ENCODE measurements at regions not wholly inside any gene's neighbourhood (a gene's known extent, or its start where the extent isn't known, plus 50 kb on each side); places are given as distances from the start of the nearest gene placed in this dataset.
"Not testable (repeated sequence)": the region's sequence is repeated elsewhere in the genome, so short reads cannot be mapped to it uniquely, and the experiment has no call there.

DNA sequence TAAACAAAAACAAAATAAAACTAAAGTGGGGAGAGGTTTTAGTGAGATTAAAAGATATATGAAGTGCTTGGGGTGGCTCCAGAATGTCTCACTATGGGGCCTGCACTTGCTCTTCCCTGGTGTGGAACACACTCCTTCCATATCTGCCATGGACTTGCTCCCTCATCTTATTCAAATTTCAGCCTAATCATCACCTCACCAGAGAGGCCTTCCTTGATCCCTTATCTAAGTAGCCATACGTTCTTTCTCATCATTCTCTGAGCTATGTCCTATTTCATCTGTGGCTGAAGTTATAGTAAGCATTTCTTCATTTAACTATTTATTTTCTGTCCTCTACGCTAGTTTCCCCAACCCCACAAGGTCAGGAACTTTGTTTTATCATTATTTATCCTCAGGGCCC is 511.7 kb downstream of the NTRK3 start:
- Mint-ChIP-seq H3K27ac (no peak overlapping the region), H3K4me3 (no peak overlapping the region), H3K36me3 (no peaks in the 10 kb centered on the region), H3K27me3 (peaks cover 1% of the 10 kb centered on the region), H3K4me1 (ENCODE audit: low read depth) (no peaks in the 10 kb centered on the region), H3K9me3 (no peaks in the 10 kb centered on the region)
- no peak for DNase-seq
- ChIA-PET POLR2A (no interaction called here), CTCF (no interaction called here)
- intact Hi-C loops (cut with micrococcal nuclease): no loop called here

DNA sequence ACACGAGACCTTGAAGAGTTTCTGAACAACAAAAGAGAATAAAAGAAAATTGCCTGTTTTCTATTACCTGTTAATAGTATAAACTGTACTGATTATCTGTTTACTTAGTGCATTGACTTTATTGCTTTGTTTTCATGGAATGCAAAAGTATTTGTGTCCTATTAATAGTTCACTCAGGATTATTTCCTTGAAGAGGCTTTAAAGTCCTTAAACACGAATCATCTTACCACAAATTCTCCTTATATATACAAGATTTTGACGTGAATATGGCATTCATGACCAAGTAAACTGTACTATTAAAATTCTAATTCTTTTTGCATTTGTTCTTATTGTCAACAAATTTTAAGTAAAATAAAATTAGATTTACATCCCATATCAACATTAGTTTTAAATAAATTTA is 513.0 kb downstream of the NTRK3 start:
- H3K27ac Mint-ChIP-seq: no peak overlapping the region
- H3K27me3 Mint-ChIP-seq: peaks cover 1% of the 10 kb centered on the region
- POLR2A ChIA-PET: no interaction called here
- H3K9me3 Mint-ChIP-seq: no peaks in the 10 kb centered on the region
- intact Hi-C loops (cut with micrococcal nuclease): no loop called here
- H3K36me3 Mint-ChIP-seq: no peaks in the 10 kb centered on the region
- H3K4me1 Mint-ChIP-seq (ENCODE audit: low read depth): no peaks in the 10 kb centered on the region
- DNase-seq: no peak
- H3K4me3 Mint-ChIP-seq: no peak overlapping the region
- CTCF ChIA-PET: no interaction called here

DNA sequence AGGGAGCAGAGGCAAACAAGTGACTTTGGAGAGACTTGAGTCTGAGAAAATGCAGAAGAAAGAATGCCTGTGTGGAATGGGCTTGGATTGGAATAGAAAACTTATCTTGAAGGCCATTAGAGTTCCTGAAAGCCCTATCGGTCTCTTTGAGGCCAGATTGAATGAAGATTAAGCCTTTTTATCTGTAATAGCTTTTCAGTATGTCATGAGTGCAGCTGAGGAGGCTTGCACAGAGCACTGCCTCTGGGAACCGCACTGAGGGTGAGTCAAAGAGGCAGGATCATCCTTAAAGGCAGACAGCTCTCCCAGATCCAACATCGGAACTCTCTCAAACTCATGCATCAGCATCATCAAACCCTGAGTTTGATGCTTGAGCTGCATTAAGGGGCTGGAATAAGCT is 515.2 kb downstream of the NTRK3 start:
- ChIA-PET CTCF (no interaction called here), POLR2A (no interaction called here)
- Mint-ChIP-seq H3K27ac (no peak overlapping the region), H3K4me1 (ENCODE audit: low read depth) (peaks cover 9% of the 10 kb centered on the region), H3K27me3 (peaks cover 1% of the 10 kb centered on the region), H3K4me3 (no peak overlapping the region), H3K9me3 (peaks cover 3% of the 10 kb centered on the region), H3K36me3 (no peaks in the 10 kb centered on the region)
- intact Hi-C loops (cut with micrococcal nuclease): no loop called here
- DNase-seq: no peak

DNA sequence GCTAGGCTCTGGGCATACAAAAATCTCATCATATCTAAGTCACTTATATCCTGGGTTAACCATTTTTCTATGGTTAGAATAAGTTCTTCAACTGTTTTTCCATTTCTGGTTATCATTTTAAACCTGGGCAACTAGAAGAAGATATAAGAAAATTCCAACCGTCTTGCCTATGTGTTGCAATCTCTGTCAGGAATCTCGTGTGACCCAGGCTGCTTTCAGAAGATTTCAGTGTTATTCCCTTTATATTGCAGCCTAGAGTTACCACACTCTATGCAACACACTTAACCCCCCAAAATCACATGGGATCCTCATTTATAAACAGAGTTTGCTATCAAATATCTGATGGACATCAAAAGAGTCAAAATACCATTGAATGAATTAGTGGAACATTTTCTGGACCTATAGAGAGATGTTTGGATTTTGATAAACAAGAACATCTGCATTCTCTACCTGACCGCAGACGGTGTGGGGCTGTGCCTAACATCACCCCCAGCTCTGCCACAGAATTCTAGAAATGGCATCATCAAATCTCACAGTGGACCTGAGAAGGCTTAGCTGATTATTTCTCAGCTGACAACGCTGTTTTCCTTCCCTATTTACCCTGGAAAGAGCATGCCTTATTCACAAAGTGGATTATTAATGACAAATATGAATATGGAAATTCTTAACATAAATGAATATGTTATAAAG is 515.7 kb downstream of the NTRK3 start:
- intact Hi-C loops (cut with micrococcal nuclease): no loop called here
- POLR2A ChIA-PET: no interaction called here
- Mint-ChIP-seq H3K27me3 (peaks cover 1% of the 10 kb centered on the region), H3K4me3 (no peak overlapping the region), H3K9me3 (peaks cover 3% of the 10 kb centered on the region), H3K27ac (no peak overlapping the region), H3K36me3 (no peaks in the 10 kb centered on the region), H3K4me1 (ENCODE audit: low read depth) (peaks cover 15% of the 10 kb centered on the region)
- CTCF ChIA-PET: no interaction called here
- DNase-seq: no peak

DNA sequence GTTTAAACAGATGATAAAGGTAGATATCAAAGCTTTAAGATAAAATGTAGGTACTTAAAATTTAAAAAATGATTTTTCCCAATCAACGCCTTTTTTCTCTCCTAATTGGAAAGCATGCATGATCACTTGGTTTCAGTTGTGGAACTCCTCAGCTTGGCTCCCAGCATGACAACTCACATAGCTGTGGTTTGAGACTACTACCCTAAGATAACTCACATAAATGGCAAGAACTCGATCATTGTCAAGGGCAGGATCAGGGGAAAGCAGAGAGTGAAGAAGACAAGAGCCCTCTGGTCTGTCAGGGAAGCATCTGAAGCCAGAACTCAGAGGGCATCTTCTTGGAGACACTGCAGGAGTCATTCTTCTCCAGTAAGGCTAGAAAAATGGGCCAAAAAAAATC is 516.7 kb downstream of the NTRK3 start:
- intact Hi-C loops (cut with micrococcal nuclease): no loop called here
- H3K4me1 Mint-ChIP-seq (ENCODE audit: low read depth): peaks cover 15% of the 10 kb centered on the region
- H3K36me3 Mint-ChIP-seq: no peaks in the 10 kb centered on the region
- no peaks in the 10 kb centered on the region for H3K27me3 Mint-ChIP-seq
- H3K4me3 Mint-ChIP-seq: no peak overlapping the region
- ChIA-PET CTCF (no interaction called here), POLR2A (no interaction called here)
- no peak overlapping the region for H3K27ac Mint-ChIP-seq
- H3K9me3 Mint-ChIP-seq: peaks cover 3% of the 10 kb centered on the region
- no peak for DNase-seq

DNA sequence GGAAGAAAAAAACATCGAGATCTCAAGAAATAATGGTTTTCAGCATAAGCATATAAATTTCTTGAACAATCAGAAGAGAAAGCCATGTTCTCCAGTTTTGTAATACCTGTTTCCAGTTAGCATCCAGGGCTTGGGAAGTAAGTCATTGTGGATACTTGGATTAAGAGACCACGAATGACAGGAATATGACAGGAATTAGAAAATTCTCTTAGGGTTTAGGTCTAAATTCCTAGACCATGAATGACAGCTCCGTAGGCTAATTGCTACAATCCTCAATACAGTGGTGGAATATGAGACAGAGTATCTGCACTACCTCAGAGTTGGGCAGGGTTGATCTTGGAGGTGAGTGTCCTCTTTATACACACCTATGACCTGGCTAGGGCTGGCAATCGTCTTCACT is 517.5 kb downstream of the NTRK3 start:
- ChIA-PET CTCF (no interaction called here), POLR2A (no interaction called here)
- H3K4me3 Mint-ChIP-seq: no peak overlapping the region
- peaks cover 3% of the 10 kb centered on the region for H3K9me3 Mint-ChIP-seq
- no peaks in the 10 kb centered on the region for H3K27me3 Mint-ChIP-seq
- H3K27ac Mint-ChIP-seq: no peak overlapping the region
- peaks cover 15% of the 10 kb centered on the region for H3K4me1 Mint-ChIP-seq (ENCODE audit: low read depth)
- H3K36me3 Mint-ChIP-seq: no peaks in the 10 kb centered on the region
- DNase-seq: no peak
- intact Hi-C loops (cut with micrococcal nuclease): no loop called here

DNA sequence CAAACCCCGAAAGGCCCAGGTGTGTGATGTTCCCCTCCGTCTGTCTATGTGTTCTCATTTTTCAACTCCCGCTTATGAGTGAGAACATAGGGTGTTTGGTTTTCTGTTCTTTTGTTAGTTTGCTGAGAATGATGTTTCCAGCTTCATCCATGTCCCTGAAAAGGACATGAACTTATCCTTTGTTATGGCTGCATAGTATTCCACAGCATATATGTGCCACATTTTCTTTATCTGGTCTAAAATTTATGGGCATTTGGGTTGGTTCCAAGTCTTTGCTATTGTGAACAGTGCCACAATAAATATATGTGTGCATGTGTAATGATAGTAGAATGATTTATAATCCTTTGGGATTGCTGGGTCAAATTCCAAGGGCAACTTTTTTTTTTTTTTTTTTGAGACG is 519.1 kb downstream of the NTRK3 start:
- H3K9me3 Mint-ChIP-seq; H3K27ac Mint-ChIP-seq; CTCF ChIA-PET; H3K36me3 Mint-ChIP-seq; H3K27me3 Mint-ChIP-seq; intact Hi-C loops (cut with micrococcal nuclease); H3K4me3 Mint-ChIP-seq; POLR2A ChIA-PET; DNase-seq: not testable (repeated sequence)
- peaks cover 15% of the 10 kb centered on the region for H3K4me1 Mint-ChIP-seq (ENCODE audit: low read depth)

DNA sequence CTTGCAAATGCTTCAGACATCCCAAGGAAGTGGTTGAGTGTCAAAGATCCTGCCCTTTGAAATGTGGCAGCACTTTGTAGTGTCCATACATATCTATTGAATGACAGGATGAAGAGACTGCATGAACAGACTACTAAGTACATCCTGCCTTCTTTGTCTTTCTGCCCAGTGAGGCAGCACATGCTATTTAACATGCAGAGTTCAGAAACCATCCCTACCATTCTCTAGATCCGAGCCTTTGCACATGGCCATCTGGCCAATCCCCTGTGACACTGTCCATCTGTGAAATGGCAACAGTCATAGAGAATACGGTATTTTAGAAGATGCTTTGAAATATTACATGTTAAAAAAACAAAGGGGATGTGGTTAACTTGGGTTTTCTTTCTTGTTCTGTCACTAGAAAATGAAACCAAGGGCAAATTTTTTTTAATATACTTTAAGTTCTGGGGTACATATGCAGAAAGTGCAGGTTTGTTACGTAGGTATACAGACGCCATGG is 519.6 kb downstream of the NTRK3 start:
- intact Hi-C loops (cut with micrococcal nuclease): no loop called here
- no peak overlapping the region for H3K27ac Mint-ChIP-seq
- no peaks in the 10 kb centered on the region for H3K27me3 Mint-ChIP-seq
- peaks cover 15% of the 10 kb centered on the region for H3K4me1 Mint-ChIP-seq (ENCODE audit: low read depth)
- H3K36me3 Mint-ChIP-seq: no peaks in the 10 kb centered on the region
- no peak overlapping the region for H3K4me3 Mint-ChIP-seq
- ChIA-PET CTCF (no interaction called here), POLR2A (no interaction called here)
- peaks cover 3% of the 10 kb centered on the region for H3K9me3 Mint-ChIP-seq
- no peak for DNase-seq

DNA sequence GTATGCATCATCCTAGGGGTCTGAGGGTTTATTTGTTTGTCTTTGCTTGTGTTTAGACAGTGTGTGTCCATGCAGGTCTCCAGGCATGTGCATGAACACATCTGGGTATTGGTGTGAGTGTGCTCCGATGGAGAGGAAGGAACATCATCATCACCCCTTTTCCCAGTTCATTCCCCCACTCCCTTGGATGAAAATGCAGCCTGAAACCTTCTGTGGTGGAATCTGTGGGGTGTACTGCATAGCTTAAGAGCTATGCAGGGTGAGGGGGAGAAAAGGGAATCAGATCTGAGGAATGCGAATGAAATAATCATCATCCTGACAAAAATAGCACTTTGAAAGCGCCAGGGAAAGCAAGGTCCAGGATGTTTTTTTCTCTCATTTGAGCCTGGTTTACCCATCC is 520.1 kb downstream of the NTRK3 start:
- intact Hi-C loops (cut with micrococcal nuclease): no loop called here
- peaks cover 15% of the 10 kb centered on the region for H3K4me1 Mint-ChIP-seq (ENCODE audit: low read depth)

DNA sequence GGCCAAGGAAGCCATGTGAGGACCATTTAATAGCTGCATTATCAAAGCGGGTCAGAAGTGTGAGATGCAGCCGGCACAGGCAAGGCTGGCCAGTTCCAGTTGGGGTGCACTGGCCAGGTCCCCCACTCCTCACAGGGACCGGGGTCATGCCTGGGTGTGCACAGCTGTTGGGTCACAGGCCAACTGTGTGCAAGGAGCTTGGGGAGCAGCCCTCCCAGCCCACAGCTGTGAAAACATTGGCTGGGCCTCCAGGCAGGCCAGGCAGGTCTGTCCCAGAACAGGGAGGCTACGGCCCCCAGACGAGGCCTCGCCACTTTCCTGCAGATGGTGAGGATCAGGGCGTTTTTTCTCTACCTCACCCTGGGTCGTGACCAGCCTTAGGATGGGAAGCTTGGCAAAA is 521.0 kb downstream of the NTRK3 start:
- Mint-ChIP-seq H3K36me3 (no peaks in the 10 kb centered on the region), H3K27ac (no peak overlapping the region), H3K4me1 (ENCODE audit: low read depth) (peaks cover 15% of the 10 kb centered on the region), H3K9me3 (peaks cover 3% of the 10 kb centered on the region), H3K27me3 (no peaks in the 10 kb centered on the region), H3K4me3 (no peak overlapping the region)
- ChIA-PET CTCF (no interaction called here), POLR2A (no interaction called here)
- intact Hi-C loops (cut with micrococcal nuclease): no loop called here
- no peak for DNase-seq

More for the DNA sequence above, 520.1 kb downstream of the NTRK3 start:
- POLR2A ChIA-PET: no interaction called here
- Mint-ChIP-seq H3K4me3 (no peak overlapping the region), H3K36me3 (no peaks in the 10 kb centered on the region), H3K9me3 (peaks cover 3% of the 10 kb centered on the region), H3K27me3 (no peaks in the 10 kb centered on the region), H3K27ac (no peak overlapping the region)
- CTCF ChIA-PET: no interaction called here
- DNase-seq: no peak

DNA sequence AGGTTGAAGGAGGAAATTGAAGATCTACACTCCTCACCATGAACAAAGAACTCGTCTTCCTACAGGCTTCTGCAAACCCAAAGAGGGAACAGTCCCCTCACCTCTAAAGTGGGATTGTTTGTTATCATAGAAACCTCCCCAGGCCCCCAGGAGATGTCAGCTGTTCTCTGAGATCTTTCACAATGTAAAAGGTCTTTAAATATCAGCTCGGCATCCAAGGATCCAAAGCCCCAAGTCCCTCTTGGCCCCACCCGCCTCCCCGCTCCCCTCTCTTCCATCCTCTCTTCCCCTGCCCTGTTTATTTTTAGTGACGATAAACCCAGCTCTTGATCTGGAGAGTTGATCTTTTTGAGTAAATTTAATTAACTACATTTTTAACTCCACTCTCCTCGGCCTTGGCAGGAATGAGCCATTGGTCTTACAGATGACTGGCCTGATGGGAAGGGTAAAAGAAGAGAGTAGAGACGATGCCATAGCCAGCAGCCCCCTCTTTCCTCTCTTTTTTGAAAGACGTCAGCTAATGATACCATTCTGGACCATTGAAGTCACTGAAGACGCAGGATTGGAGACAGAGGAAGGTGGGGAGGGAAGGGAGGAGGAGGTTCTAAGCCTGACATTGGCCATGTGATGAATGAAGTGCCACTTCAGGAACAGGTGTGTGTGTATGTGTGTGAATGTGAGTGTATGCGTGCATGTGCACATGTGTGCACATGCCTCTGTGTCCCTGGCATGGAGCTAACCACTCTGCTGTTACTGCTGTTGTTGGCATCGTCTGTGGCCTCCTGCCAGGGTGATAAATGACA is 521.8 kb downstream of the NTRK3 start:
- peaks cover 15% of the 10 kb centered on the region for H3K4me1 Mint-ChIP-seq (ENCODE audit: low read depth)

DNA sequence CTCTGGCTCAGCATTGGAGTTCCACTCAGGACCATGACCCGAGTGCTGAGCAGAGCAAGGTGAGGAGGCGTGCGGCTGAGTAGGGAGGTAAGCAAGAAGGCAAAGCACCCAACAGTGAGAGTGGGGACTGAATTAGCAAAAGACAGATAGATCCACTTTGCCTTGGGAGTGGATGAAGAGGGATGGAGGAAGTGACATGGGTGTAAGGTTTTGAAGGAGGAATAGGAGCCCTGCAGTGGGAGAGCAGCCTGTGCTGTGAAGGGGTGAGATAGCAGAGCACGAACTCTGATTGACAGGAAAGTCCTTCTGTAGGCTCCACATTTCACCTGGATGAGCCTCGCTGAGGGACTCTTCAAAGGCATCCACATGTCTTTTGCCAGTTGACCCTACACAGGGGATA is 522.6 kb downstream of the NTRK3 start:
- peaks cover 3% of the 10 kb centered on the region for H3K9me3 Mint-ChIP-seq
- H3K4me1 Mint-ChIP-seq (ENCODE audit: low read depth): peaks cover 15% of the 10 kb centered on the region
- intact Hi-C loops (cut with micrococcal nuclease): no loop called here
- H3K27ac Mint-ChIP-seq: no peak overlapping the region
- H3K36me3 Mint-ChIP-seq: no peaks in the 10 kb centered on the region
- DNase-seq: no peak
- ChIA-PET POLR2A (no interaction called here), CTCF (no interaction called here)
- no peak overlapping the region for H3K4me3 Mint-ChIP-seq
- H3K27me3 Mint-ChIP-seq: no peaks in the 10 kb centered on the region

More for the DNA sequence above, 521.8 kb downstream of the NTRK3 start:
- Mint-ChIP-seq H3K27ac (no peak overlapping the region), H3K27me3 (no peaks in the 10 kb centered on the region), H3K9me3 (peaks cover 3% of the 10 kb centered on the region), H3K36me3 (no peaks in the 10 kb centered on the region), H3K4me3 (no peak overlapping the region)
- POLR2A ChIA-PET: no interaction called here
- no peak for DNase-seq
- intact Hi-C loops (cut with micrococcal nuclease): no loop called here
- CTCF ChIA-PET: no interaction called here

DNA sequence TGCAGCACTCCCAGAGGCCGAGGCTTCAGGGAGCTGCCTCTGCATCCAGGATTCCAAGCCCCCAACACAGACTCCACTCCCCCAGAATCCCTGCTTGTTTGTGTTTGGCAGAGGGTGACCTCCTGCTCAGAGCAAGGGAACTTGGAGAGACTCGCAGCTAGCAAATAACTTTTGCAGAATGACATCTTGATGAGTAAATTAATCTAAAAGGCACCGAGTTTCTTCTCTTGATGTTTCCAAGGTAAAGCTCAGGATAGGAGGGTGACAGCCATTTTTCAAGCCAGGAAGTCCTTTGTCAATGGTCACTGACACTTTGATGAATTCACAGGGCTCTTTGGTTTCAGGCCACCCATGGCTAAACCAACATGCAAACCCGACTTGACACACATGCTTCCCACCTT is 523.0 kb downstream of the NTRK3 start:
- POLR2A ChIA-PET: no interaction called here
- Mint-ChIP-seq H3K4me3 (no peak overlapping the region), H3K27ac (no peak overlapping the region), H3K4me1 (ENCODE audit: low read depth) (peaks cover 15% of the 10 kb centered on the region), H3K36me3 (no peaks in the 10 kb centered on the region), H3K9me3 (peaks cover 3% of the 10 kb centered on the region), H3K27me3 (no peaks in the 10 kb centered on the region)
- DNase-seq: no peak
- CTCF ChIA-PET: no interaction called here
- intact Hi-C loops (cut with micrococcal nuclease): no loop called here

Measured in activated CD4-positive, alpha-beta memory T cell treated with anti-CD3 and anti-CD28 coated beads for 36 hours (primary cell).